Prostate gland (tissue), 2 donors: ENCODE measurements at regions not wholly inside any gene's neighbourhood (a gene's known extent, or its start where the extent isn't known, plus 50 kb on each side); places are given as distances from the start of the nearest gene placed in this dataset.

Source experiments
- DNase-seq: peaks from one replicate; pipeline ENCODE4 v3.0.0-alpha.2; 2019; ENCODE audit warnings: low spot score
- H3K27ac ChIP-seq, 2 donors: fragments of 200-600 bp; sonication (generic); 2 replicates each; pipeline ENCODE4 v1.5.1; 2017 to 2019
- H3K27me3 ChIP-seq: fragments of 200-600 bp; sonication (generic); replicated peaks from 2 replicates; pipeline ENCODE4 v1.5.1; 2019; ENCODE audit not compliant: insufficient read depth
- H3K36me3 ChIP-seq, 2 donors: fragments of 200-600 bp; sonication (generic); 1 replicate in 1 of 2; 2 replicates in 1 of 2; pipeline versions ENCODE4 v1.5.1 to v1.8.1; 2017 to 2019
- H3K4me1 ChIP-seq: fragments of 200-600 bp; sonication (generic); replicated peaks from 2 replicates; pipeline ENCODE4 v1.5.1; 2019
- H3K4me3 ChIP-seq, 2 donors: fragments of 200-600 bp; sonication (generic); 2 replicates each; pipeline ENCODE4 v1.5.1; 2017 to 2019
- H3K9me3 ChIP-seq: fragments of 200-600 bp; sonication (generic); 2 replicates; pipeline ENCODE4 v1.5.1; 2017
- CTCF ChIP-seq, 4 experiments: fragments of 200-600 bp in 2 of 4; fragments of 450-650 bp in 2 of 4; sonication (generic) in 2 of 4; IDR thresholded peaks; 1 replicate in 3 of 4; 2 replicates in 1 of 4; pipeline ENCODE4 v1.5.1; 2016 to 2019; ENCODE audit warnings: antibody characterized with exemption in 4 of 4, mild to moderate bottlenecking in 2 of 4, moderate library complexity in 2 of 4
- POLR2A ChIP-seq: fragments of 450-650 bp; IDR thresholded peaks from one replicate; pipeline ENCODE4 v1.6.1; 2016; ENCODE audit warnings: antibody characterized with exemption, mild to moderate bottlenecking
- POLR2AphosphoS5 ChIP-seq: sonication (generic); formaldehyde crosslinking; IDR thresholded peaks from one replicate; pipeline ENCODE4 v1.6.1; 2017; ENCODE audit warnings: antibody characterized with exemption
- WGBS: methylation state at CpG from one replicate; pipeline ENCODE4 v1.1.5; 2018; 5-methylcytosine and 5-hydroxymethylcytosine counted together
- intact Hi-C: fragments of 100-400 bp; cut with DNase I; formaldehyde crosslinking; loops from one replicate; pipeline ENCODE4 v1.14.2; 2022

- WGBS: 95% methylated on average over 4 of the region's 4 CpGs
- no peak overlapping the region for H3K27ac ChIP-seq
- no peaks in the 10 kb centered on the region for H3K4me1 ChIP-seq
- no peaks in the 10 kb centered on the region for H3K36me3 ChIP-seq
- TF ChIP-seq POLR2A (no peak), CTCF (IDR thresholded peaks at IDR 0.05) (no peak), POLR2AphosphoS5 (no peak)
- no peak for DNase-seq
- H3K27me3 ChIP-seq: no peaks in the 10 kb centered on the region
- H3K9me3 ChIP-seq: no peaks in the 10 kb centered on the region
- no peak overlapping the region for H3K4me3 ChIP-seq
- intact Hi-C loops: no loop called here
Observed at GRCh38 chr2:65807942-65808341, 375.5 kb upstream of the SPRED2 start.

GRCh38 chr2:65804777-65805176 is 372.4 kb upstream of the SPRED2 start:
- intact Hi-C loops: no loop called here
- H3K27ac ChIP-seq: no peak overlapping the region
- TF ChIP-seq POLR2A (no peak), POLR2AphosphoS5 (no peak), CTCF (IDR thresholded peaks at IDR 0.05) (no peak)
- 94% methylated on average over 3 of the region's 3 CpGs for WGBS
- no peaks in the 10 kb centered on the region for H3K36me3 ChIP-seq
- H3K4me3 ChIP-seq: no peak overlapping the region
- no peak for DNase-seq
- H3K4me1 ChIP-seq: no peaks in the 10 kb centered on the region
- no peaks in the 10 kb centered on the region for H3K27me3 ChIP-seq
- H3K9me3 ChIP-seq: no peaks in the 10 kb centered on the region

- intact Hi-C loops: no loop called here
- Histone ChIP-seq H3K4me1 (no peaks in the 10 kb centered on the region), H3K9me3 (no peaks in the 10 kb centered on the region), H3K27me3 (no peaks in the 10 kb centered on the region), H3K27ac (no peak overlapping the region), H3K4me3 (no peak overlapping the region), H3K36me3 (no peaks in the 10 kb centered on the region)
- DNase-seq: no peak
- TF ChIP-seq POLR2AphosphoS5 (no peak), CTCF (IDR thresholded peaks at IDR 0.05) (no peak), POLR2A (no peak)
- WGBS: 71% methylated on average over 6 of the region's 6 CpGs
Observed at GRCh38 chr2:65802298-65802942, 370.0 kb upstream of the SPRED2 start.

GRCh38 chr2:65800998-65801397 is 368.6 kb upstream of the SPRED2 start:
- H3K36me3 ChIP-seq: no peaks in the 10 kb centered on the region
- intact Hi-C loops: no loop called here
- H3K27me3 ChIP-seq: no peaks in the 10 kb centered on the region
- TF ChIP-seq POLR2AphosphoS5 (no peak), POLR2A (no peak), CTCF (IDR thresholded peaks at IDR 0.05) (no peak)
- H3K4me3 ChIP-seq: no peak overlapping the region
- no peaks in the 10 kb centered on the region for H3K4me1 ChIP-seq
- 83% methylated on average over 1 of the region's 1 CpG for WGBS
- no peaks in the 10 kb centered on the region for H3K9me3 ChIP-seq
- no peak overlapping the region for H3K27ac ChIP-seq
- DNase-seq: no peak

GRCh38 chr2:65799141-65799854 is 366.9 kb upstream of the SPRED2 start:
- intact Hi-C loops: no loop called here
- no peak for DNase-seq
- TF ChIP-seq POLR2A (no peak), CTCF (IDR thresholded peaks at IDR 0.05) (no peak), POLR2AphosphoS5 (no peak)
- Histone ChIP-seq H3K36me3 (no peaks in the 10 kb centered on the region), H3K27me3 (no peaks in the 10 kb centered on the region), H3K9me3 (no peaks in the 10 kb centered on the region), H3K27ac (no peak overlapping the region), H3K4me3 (no peak overlapping the region), H3K4me1 (no peaks in the 10 kb centered on the region)
- 89% methylated on average over 5 of the region's 5 CpGs for WGBS
